ENCODE measurements at regions not wholly inside any gene's neighbourhood (a gene's known extent, or its start where the extent isn't known, plus 50 kb on each side); places are given as distances from the start of the nearest gene placed in this dataset.

GRCh38 chr9:75226403-75227139, 138.3 kb downstream of the OSTF1 start:
- Mint-ChIP-seq H3K9me3 (ENCODE audit: unreplicated experiment) (peaks cover 7% of the 10 kb centered on the region), H3K27me3 (ENCODE audit: insufficient read depth, unreplicated experiment) (no peaks in the 10 kb centered on the region), H3K4me1 (ENCODE audit: low read depth, unreplicated experiment) (no peaks in the 10 kb centered on the region), H3K4me3 (ENCODE audit: unreplicated experiment) (no peak overlapping the region), H3K36me3 (ENCODE audit: insufficient read depth, unreplicated experiment) (no peaks in the 10 kb centered on the region), H3K27ac (ENCODE audit: unreplicated experiment) (no peak overlapping the region)
- ChIA-PET POLR2A (no interaction called here), CTCF (no interaction called here)
- Histone ChIP-seq H3K27me3 (replicated peaks; ENCODE audit: control insufficient read depth, insufficient read depth, low read length) (no peaks in the 10 kb centered on the region), H3K4me1 (no peaks in the 10 kb centered on the region), H3K4me3 (ENCODE audit: low read depth, low read length) (no peak overlapping the region), H3K9me3 (no peaks in the 10 kb centered on the region), H3K36me3 (ENCODE audit: control insufficient read depth, insufficient read depth, low read length) (no peaks in the 10 kb centered on the region)
- no TSS peak for BruUV-seq (replicated peaks)
- intact Hi-C loops (cut with micrococcal nuclease; ENCODE audit: unreplicated experiment) = no loop called here
- no peak for DNase-seq
- TF ChIP-seq, protein P1, sequence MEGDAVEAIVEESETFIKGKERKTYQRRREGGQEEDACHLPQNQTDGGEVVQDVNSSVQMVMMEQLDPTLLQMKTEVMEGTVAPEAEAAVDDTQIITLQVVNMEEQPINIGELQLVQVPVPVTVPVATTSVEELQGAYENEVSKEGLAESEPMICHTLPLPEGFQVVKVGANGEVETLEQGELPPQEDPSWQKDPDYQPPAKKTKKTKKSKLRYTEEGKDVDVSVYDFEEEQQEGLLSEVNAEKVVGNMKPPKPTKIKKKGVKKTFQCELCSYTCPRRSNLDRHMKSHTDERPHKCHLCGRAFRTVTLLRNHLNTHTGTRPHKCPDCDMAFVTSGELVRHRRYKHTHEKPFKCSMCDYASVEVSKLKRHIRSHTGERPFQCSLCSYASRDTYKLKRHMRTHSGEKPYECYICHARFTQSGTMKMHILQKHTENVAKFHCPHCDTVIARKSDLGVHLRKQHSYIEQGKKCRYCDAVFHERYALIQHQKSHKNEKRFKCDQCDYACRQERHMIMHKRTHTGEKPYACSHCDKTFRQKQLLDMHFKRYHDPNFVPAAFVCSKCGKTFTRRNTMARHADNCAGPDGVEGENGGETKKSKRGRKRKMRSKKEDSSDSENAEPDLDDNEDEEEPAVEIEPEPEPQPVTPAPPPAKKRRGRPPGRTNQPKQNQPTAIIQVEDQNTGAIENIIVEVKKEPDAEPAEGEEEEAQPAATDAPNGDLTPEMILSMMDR (IDR thresholded peaks at IDR 0.05; ENCODE audit: insufficient read depth in 1 of 2, low read depth in 1 of 2, low read length in 1 of 2, severe bottlenecking in 1 of 2, unreplicated experiment in 1 of 2) = no peak

DNA sequence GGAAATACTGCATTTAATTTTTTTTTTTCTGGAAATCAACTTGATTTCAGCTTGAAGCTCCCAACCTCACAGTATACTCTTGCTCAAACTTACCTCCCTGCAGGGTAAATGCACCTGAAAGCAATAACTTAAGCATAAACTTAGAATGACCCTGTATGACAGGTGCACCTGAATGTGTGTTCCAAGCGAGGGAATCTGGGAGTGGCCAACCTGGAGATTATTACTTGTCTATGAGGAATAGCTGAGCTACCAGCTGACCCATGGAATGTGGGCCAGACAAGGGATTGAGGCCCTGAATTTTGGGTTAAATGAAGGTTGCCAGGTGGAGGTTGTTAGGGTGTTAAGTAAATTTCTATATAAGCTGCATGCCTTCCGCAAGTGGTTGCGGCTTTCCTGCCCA, 140.6 kb downstream of the OSTF1 start:
- no peaks in the 10 kb centered on the region for H3K36me3 ChIP-seq (ENCODE audit: control insufficient read depth, insufficient read depth, low read length)
- no peak overlapping the region for H3K4me3 ChIP-seq (ENCODE audit: low read depth, low read length)
- Mint-ChIP-seq H3K9me3 (ENCODE audit: unreplicated experiment) (no peaks in the 10 kb centered on the region), H3K4me3 (ENCODE audit: unreplicated experiment) (no peak overlapping the region), H3K27ac (ENCODE audit: unreplicated experiment) (no peak overlapping the region), H3K27me3 (ENCODE audit: insufficient read depth, unreplicated experiment) (no peaks in the 10 kb centered on the region), H3K36me3 (ENCODE audit: insufficient read depth, unreplicated experiment) (no peaks in the 10 kb centered on the region), H3K4me1 (ENCODE audit: low read depth, unreplicated experiment) (no peaks in the 10 kb centered on the region)
- H3K27me3 ChIP-seq (replicated peaks; ENCODE audit: control insufficient read depth, insufficient read depth, low read length) = no peaks in the 10 kb centered on the region
- TF ChIP-seq, protein P1 (IDR thresholded peaks at IDR 0.05; ENCODE audit: insufficient read depth in 1 of 2, low read depth in 1 of 2, low read length in 1 of 2, severe bottlenecking in 1 of 2, unreplicated experiment in 1 of 2) = no peak
- no TSS peak for BruUV-seq (replicated peaks)
- ChIA-PET POLR2A (no interaction called here), CTCF (no interaction called here)
- no peaks in the 10 kb centered on the region for H3K9me3 ChIP-seq
- no peaks in the 10 kb centered on the region for H3K4me1 ChIP-seq
- intact Hi-C loops (cut with micrococcal nuclease; ENCODE audit: unreplicated experiment) = no loop called here
- no peak for DNase-seq

- no peak for DNase-seq
- no peak overlapping the region for H3K4me3 ChIP-seq (ENCODE audit: low read depth, low read length)
- CTCF ChIA-PET = no interaction called here
- Mint-ChIP-seq H3K36me3 (ENCODE audit: insufficient read depth, unreplicated experiment) (no peaks in the 10 kb centered on the region), H3K4me1 (ENCODE audit: low read depth, unreplicated experiment) (no peaks in the 10 kb centered on the region), H3K9me3 (ENCODE audit: unreplicated experiment) (no peaks in the 10 kb centered on the region), H3K27ac (ENCODE audit: unreplicated experiment) (no peak overlapping the region), H3K27me3 (ENCODE audit: insufficient read depth, unreplicated experiment) (no peaks in the 10 kb centered on the region), H3K4me3 (ENCODE audit: unreplicated experiment) (no peak overlapping the region)
- TF ChIP-seq, protein P1 (IDR thresholded peaks at IDR 0.05; ENCODE audit: insufficient read depth in 1 of 2, low read depth in 1 of 2, low read length in 1 of 2, severe bottlenecking in 1 of 2, unreplicated experiment in 1 of 2) = no peak
- no peaks in the 10 kb centered on the region for H3K36me3 ChIP-seq (ENCODE audit: control insufficient read depth, insufficient read depth, low read length)
- no peaks in the 10 kb centered on the region for H3K9me3 ChIP-seq
- intact Hi-C loops (cut with micrococcal nuclease; ENCODE audit: unreplicated experiment) = no loop called here
- POLR2A ChIA-PET = no interaction called here
- no peaks in the 10 kb centered on the region for H3K27me3 ChIP-seq (replicated peaks; ENCODE audit: control insufficient read depth, insufficient read depth, low read length)
- BruUV-seq (replicated peaks) = no TSS peak
- no peaks in the 10 kb centered on the region for H3K4me1 ChIP-seq
Observed at GRCh38 chr9:75229605-75230332, 141.5 kb downstream of the OSTF1 start.
